B cell (primary cell): ENCODE measurements at regions not wholly inside any gene's neighbourhood (a gene's known extent, or its start where the extent isn't known, plus 50 kb on each side); places are given as distances from the start of the nearest gene placed in this dataset.

Source experiments
- ATAC-seq: fragments of 200-7000 bp; cut with Tn5 transposase; one replicate; pipeline ENCODE4 v1.10.0; 2021; ENCODE audit warnings: low read depth, mild to moderate bottlenecking, moderate number of reproducible peaks, moderate library complexity
- CTCF ChIA-PET: fragments of 350-600 bp; sonication (Branson Sonifier 250); formaldehyde crosslinking; loops from one replicate; lab custom pipeline; 2021; ENCODE audit warnings: antibody characterized with exemption, inconsistent platforms; lab: Charles Lee
- POLR2A ChIA-PET: fragments of 350-600 bp; sonication (Branson Sonifier 250); formaldehyde crosslinking; loops from one replicate; lab custom pipeline; 2021; ENCODE audit warnings: antibody characterized with exemption; lab: Charles Lee
- DNase-seq: peaks from one replicate; pipeline ENCODE4 v3.0.0; 2013
- H2AFZ ChIP-seq: 2 replicates; pipeline ENCODE4 v1.6.1; 2012; ENCODE audit warnings: mild to moderate bottlenecking, low read depth, low read length; ENCODE audit not compliant: insufficient read depth, poor library complexity, severe bottlenecking
- H3K27ac ChIP-seq, 2 donors: 1 replicate in 1 of 2; 2 replicates in 1 of 2; pipeline ENCODE4 v1.5.1; 2012 to 2013; ENCODE audit warnings: low read length in 2 of 2, mild to moderate bottlenecking in 2 of 2, moderate library complexity in 1 of 2
- H3K27me3 ChIP-seq, 4 experiments: fragments of 200-600 bp in 1 of 4; sonication (generic) in 1 of 4; replicated peaks in 1 of 4; 1 replicate in 2 of 4; 2 replicates in 2 of 4; pipeline versions ENCODE4 v1.6.1 to v1.7.0; 2013 to 2016; ENCODE audit warnings: low read length in 3 of 4, mild to moderate bottlenecking in 2 of 4, mixed read lengths in 1 of 4, moderate library complexity in 1 of 4; ENCODE audit not compliant: insufficient read depth in 4 of 4, control insufficient read depth in 3 of 4; ENCODE audit errors: control extremely low read depth in 1 of 4
- H3K36me3 ChIP-seq, 2 experiments: replicated peaks in 1 of 2; 1 replicate in 1 of 2; 2 replicates in 1 of 2; pipeline versions ENCODE4 v1.6.1 to v1.7.1; 2013; ENCODE audit warnings: low read length in 1 of 2; ENCODE audit not compliant: insufficient read depth in 2 of 2, control insufficient read depth in 1 of 2; ENCODE audit errors: control extremely low read depth in 1 of 2, extremely low read depth in 1 of 2
- H3K4me1 ChIP-seq, 2 donors: fragments of 200-600 bp in 1 of 2; sonication (generic) in 1 of 2; 1 replicate in 1 of 2; 2 replicates in 1 of 2; pipeline versions ENCODE4 v1.5.1 to v1.6.1; 2013 to 2017; ENCODE audit warnings: low read length in 2 of 2; ENCODE audit not compliant: control insufficient read depth in 2 of 2, insufficient read depth in 2 of 2
- H3K4me2 ChIP-seq: replicated peaks from 2 replicates; pipeline ENCODE3; 2012; ENCODE audit warnings: mild to moderate bottlenecking, low read depth, low read length; ENCODE audit not compliant: poor library complexity, severe bottlenecking
- H3K4me3 ChIP-seq, 5 experiments: fragments of 200-600 bp in 1 of 5; sonication (generic) in 1 of 5; 1 replicate in 3 of 5; 2 replicates in 2 of 5; pipeline versions ENCODE4 v1.5.1 to v1.7.0; 2011 to 2016; ENCODE audit warnings: low read length in 4 of 5, mild to moderate bottlenecking in 4 of 5, low read depth in 2 of 5, control low read depth in 1 of 5, moderate library complexity in 1 of 5; ENCODE audit not compliant: insufficient read depth in 1 of 5; ENCODE audit errors: control extremely low read depth in 1 of 5, extremely low read depth in 1 of 5
- H3K79me2 ChIP-seq: fragments of 200-600 bp; sonication (generic); one replicate; pipeline ENCODE4 v1.6.0; 2016; ENCODE audit warnings: low read length; ENCODE audit not compliant: control insufficient read depth, insufficient read depth
- H3K9ac ChIP-seq: fragments of 200-600 bp; sonication (generic); 2 replicates; pipeline ENCODE4 v1.6.1; 2017; ENCODE audit warnings: mild to moderate bottlenecking, low read length, moderate library complexity
- H3K9me3 ChIP-seq, 3 donors: one replicate each; pipeline versions ENCODE4 v1.6.1 to v1.7.1; 2013; ENCODE audit warnings: low read length in 2 of 3; ENCODE audit not compliant: control insufficient read depth in 2 of 3, insufficient read depth in 1 of 3; ENCODE audit errors: control extremely low read depth in 1 of 3
- H4K20me1 ChIP-seq: 2 replicates; pipeline ENCODE4 v1.6.0; 2012; ENCODE audit warnings: mild to moderate bottlenecking, low read length; ENCODE audit not compliant: insufficient read depth, control insufficient read depth, poor library complexity, severe bottlenecking
- H3K27ac Mint-ChIP-seq: one replicate; pipeline ENCODE4 v1.8.0; 2021; ENCODE audit warnings: mixed read lengths
- H3K27me3 Mint-ChIP-seq: one replicate; pipeline ENCODE4 v1.8.0; 2021; ENCODE audit warnings: mixed read lengths
- H3K4me1 Mint-ChIP-seq: one replicate; pipeline ENCODE4 v1.8.0; 2021; ENCODE audit warnings: mixed read lengths
- H3K4me3 Mint-ChIP-seq: one replicate; pipeline ENCODE4 v1.8.0; 2021; ENCODE audit warnings: mixed read lengths
- H3K9me3 Mint-ChIP-seq: one replicate; pipeline ENCODE4 v1.8.0; 2022; ENCODE audit warnings: mixed read lengths; ENCODE audit not compliant: insufficient read depth
- EZH2 ChIP-seq: IDR thresholded peaks from 2 replicates; pipeline ENCODE4 v1.6.1; 2012; ENCODE audit warnings: borderline replicate concordance, low read depth, mild to moderate bottlenecking, moderate library complexity, low read length; ENCODE audit not compliant: insufficient read depth, poor library complexity, severe bottlenecking
- WGBS: methylation state at CpG from one replicate; pipeline ENCODE4 v1.1.5; 2013; ENCODE audit warnings: missing lambda C conversion rate; ENCODE audit not compliant: insufficient coverage; 5-methylcytosine and 5-hydroxymethylcytosine counted together
- intact Hi-C: fragments of 100-400 bp; cut with micrococcal nuclease; formaldehyde crosslinking; loops from one replicate; pipeline ENCODE4 v1.10.0; 2022
- TF ChIP-seq, protein P1 (sequence below): fragments of 200-600 bp; IDR thresholded peaks from one replicate; pipeline ENCODE4 v1.8.0; 2022; ENCODE audit warnings: antibody characterized with exemption, mild to moderate bottlenecking

DNA sequence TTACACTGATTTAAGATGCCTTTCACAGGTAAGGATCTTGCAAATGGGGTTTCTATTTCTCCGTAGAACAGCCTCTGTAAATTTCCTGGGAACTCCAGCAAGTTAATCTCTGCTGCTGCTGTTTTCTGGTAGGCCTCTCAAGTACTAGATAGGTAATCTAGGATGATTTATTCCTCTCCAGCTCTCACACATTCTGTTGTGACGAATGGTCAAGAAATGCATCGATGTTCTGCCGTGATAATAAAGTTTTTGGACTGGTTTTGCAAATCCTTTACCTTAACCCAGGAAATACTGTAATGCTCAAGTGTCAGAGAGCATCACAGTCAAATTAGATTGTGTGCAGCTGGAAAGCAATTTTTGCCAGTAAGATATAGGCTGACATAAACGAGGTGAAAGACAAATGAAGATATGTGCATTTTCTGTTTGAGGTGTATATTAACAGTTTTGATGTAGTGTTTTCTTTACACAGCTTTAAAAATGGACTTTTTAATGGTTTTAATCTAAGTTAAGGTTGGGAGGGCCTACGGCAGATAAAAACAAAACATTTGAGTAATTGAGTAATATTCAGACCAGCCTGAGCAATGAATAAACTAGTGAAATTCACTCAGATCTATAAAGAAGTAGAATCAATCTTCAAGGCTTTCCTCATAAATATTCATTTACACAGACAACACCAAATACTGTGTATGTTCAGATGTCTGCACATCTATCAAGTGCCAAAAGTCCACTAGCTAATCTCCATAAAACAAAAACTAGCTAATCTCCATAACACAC lies 300.6 kb upstream of the EDIL3 start:
- Histone ChIP-seq H3K9me3 (no peaks in the 10 kb centered on the region), H3K27ac (no peak overlapping the region), H4K20me1 (no peaks in the 10 kb centered on the region), H3K9ac (no peak overlapping the region), H3K36me3 (no peaks in the 10 kb centered on the region), H3K27me3 (no peaks in the 10 kb centered on the region), H3K79me2 (no peaks in the 10 kb centered on the region), H3K4me1 (no peaks in the 10 kb centered on the region), H3K4me2 (no peak overlapping the region), H2AFZ (no peak overlapping the region), H3K4me3 (no peak overlapping the region)
- H3K4me3 Mint-ChIP-seq: no peak overlapping the region
- no peak for ATAC-seq
- WGBS: 83% methylated on average over 3 of the region's 6 CpGs
- ChIA-PET CTCF (no interaction called here), POLR2A (no interaction called here)
- no peak for TF ChIP-seq EZH2
- TF ChIP-seq, protein P1, sequence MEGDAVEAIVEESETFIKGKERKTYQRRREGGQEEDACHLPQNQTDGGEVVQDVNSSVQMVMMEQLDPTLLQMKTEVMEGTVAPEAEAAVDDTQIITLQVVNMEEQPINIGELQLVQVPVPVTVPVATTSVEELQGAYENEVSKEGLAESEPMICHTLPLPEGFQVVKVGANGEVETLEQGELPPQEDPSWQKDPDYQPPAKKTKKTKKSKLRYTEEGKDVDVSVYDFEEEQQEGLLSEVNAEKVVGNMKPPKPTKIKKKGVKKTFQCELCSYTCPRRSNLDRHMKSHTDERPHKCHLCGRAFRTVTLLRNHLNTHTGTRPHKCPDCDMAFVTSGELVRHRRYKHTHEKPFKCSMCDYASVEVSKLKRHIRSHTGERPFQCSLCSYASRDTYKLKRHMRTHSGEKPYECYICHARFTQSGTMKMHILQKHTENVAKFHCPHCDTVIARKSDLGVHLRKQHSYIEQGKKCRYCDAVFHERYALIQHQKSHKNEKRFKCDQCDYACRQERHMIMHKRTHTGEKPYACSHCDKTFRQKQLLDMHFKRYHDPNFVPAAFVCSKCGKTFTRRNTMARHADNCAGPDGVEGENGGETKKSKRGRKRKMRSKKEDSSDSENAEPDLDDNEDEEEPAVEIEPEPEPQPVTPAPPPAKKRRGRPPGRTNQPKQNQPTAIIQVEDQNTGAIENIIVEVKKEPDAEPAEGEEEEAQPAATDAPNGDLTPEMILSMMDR: no peak
- H3K4me1 Mint-ChIP-seq: no peaks in the 10 kb centered on the region
- no peak for DNase-seq
- no peak overlapping the region for H3K27ac Mint-ChIP-seq
- intact Hi-C loops: no loop called here
- H3K27me3 Mint-ChIP-seq: no peaks in the 10 kb centered on the region
- H3K9me3 Mint-ChIP-seq: peaks cover 4% of the 10 kb centered on the region

DNA sequence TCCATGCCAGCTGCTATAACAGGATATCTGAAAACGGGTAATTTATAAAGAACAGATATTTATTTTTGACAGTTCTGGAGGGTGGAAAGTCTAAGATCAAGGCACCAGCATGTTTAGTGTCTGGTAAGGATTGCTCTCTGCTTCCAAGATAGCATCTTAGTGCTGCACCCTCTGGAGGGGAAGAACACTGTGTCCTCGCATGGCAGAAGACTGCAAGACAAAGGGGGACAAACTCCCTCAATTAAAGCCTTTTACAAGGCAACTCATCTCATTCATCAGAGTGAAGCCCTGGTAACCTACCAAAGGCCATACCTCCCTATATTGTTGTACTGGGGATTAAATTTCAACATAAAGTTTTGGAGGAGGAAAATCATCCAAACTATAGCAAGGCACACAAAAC lies 298.9 kb upstream of the EDIL3 start:
- Mint-ChIP-seq H3K27ac (no peak overlapping the region), H3K4me3 (no peak overlapping the region)

More for the DNA sequence above, 298.9 kb upstream of the EDIL3 start:
- Histone ChIP-seq H3K4me1 (no peaks in the 10 kb centered on the region), H3K9me3 (no peaks in the 10 kb centered on the region), H4K20me1 (no peaks in the 10 kb centered on the region), H2AFZ (no peak overlapping the region), H3K4me2 (no peak overlapping the region), H3K36me3 (no peaks in the 10 kb centered on the region), H3K27me3 (no peaks in the 10 kb centered on the region), H3K27ac (no peak overlapping the region), H3K4me3 (no peak overlapping the region), H3K79me2 (no peaks in the 10 kb centered on the region), H3K9ac (no peak overlapping the region)
- ATAC-seq (no peak), DNase-seq (no peak)
- POLR2A ChIA-PET: no interaction called here
- no CpG with 5 or more reads among the region's 2 CpGs for WGBS
- no peaks in the 10 kb centered on the region for H3K4me1 Mint-ChIP-seq
- CTCF ChIA-PET: no interaction called here
- H3K27me3 Mint-ChIP-seq: no peaks in the 10 kb centered on the region
- peaks cover 2% of the 10 kb centered on the region for H3K9me3 Mint-ChIP-seq
- intact Hi-C loops: no loop called here
- no peak for TF ChIP-seq EZH2
- TF ChIP-seq, protein P1: no peak
